Retina (tissue), 1 donor: ENCODE measurements at regions not wholly inside any gene's neighbourhood (a gene's known extent, or its start where the extent isn't known, plus 50 kb on each side); places are given as distances from the start of the nearest gene placed in this dataset.
A peak's percentile ranks its signal among the peaks of the same experiment; 100 is the strongest.

ENCODE experiments used
- DNase-seq: peaks from one replicate; pipeline ENCODE4 v3.0.0-alpha.2; 2016

GRCh38 chr14:61106271-61106958, 125.4 kb downstream of the SLC38A6 start:
- DNase-seq: no peak

DNA sequence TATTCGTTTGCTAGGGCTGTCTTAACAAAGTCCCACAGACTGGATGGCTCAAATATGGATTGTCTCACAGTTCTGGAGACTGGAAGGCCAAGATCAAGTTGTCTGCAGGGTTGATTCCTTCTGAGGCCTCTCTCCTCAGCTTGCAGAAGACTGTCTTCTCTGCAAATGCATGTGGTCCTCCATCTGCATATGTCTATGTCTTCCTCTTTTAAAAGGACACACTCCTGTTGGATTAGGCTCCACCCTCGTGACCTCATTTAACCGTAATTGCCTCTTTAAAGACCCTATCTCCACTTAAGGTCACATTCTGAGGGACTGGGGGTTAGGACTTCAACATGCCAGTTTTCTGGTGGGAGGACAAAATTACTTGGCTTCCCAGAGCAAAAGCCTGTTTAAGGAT, 123.3 kb downstream of the SLC38A6 start:
- no peak for DNase-seq

- peak; percentile 36 for DNase-seq
These were observed 122.7 kb downstream of the SLC38A6 start for GRCh38 chr14:61103541-61104339.

- DNase-seq: no peak
These were observed 121.8 kb downstream of the SLC38A6 start for GRCh38 chr14:61102549-61103466.
